Mesendoderm (in vitro differentiated cells): ENCODE measurements at regions not wholly inside any gene's neighbourhood (a gene's known extent, or its start where the extent isn't known, plus 50 kb on each side); places are given as distances from the start of the nearest gene placed in this dataset.

Experiments used
- DNase-seq: peaks from one replicate; pipeline ENCODE4 v3.0.0; 2013
- H2AK5ac ChIP-seq: 2 replicates; pipeline ENCODE4 v1.6.1; 2013; ENCODE audit warnings: low read length, inconsistent platforms
- H2BK120ac ChIP-seq: 2 replicates; pipeline ENCODE4 v1.6.1; 2013; ENCODE audit warnings: low read depth, mild to moderate bottlenecking, low read length, moderate library complexity, mixed read lengths
- H2BK15ac ChIP-seq: replicated peaks from 2 replicates; pipeline ENCODE4 v1.6.1; 2013; ENCODE audit warnings: low read depth, mild to moderate bottlenecking, moderate library complexity
- H2BK5ac ChIP-seq: 2 replicates; pipeline ENCODE4 v1.6.1; 2013; ENCODE audit warnings: low read length, inconsistent platforms
- H3K18ac ChIP-seq: 2 replicates; pipeline ENCODE4 v1.6.1; 2013; ENCODE audit warnings: mild to moderate bottlenecking, low read length, mixed read lengths
- H3K23ac ChIP-seq: one replicate; pipeline ENCODE4 v1.6.1; 2013; ENCODE audit warnings: low read length
- H3K27ac ChIP-seq: 2 replicates; pipeline ENCODE4 v1.5.1; 2013; ENCODE audit warnings: low read depth, mild to moderate bottlenecking, inconsistent platforms, low read length, moderate library complexity
- H3K27me3 ChIP-seq: 2 replicates; pipeline ENCODE4 v1.6.1; 2013; ENCODE audit warnings: low read length, control low read depth, mild to moderate bottlenecking, inconsistent platforms; ENCODE audit not compliant: insufficient read depth, poor library complexity
- H3K36me3 ChIP-seq: 2 replicates; pipeline ENCODE4 v1.6.1; 2013; ENCODE audit warnings: low read length, inconsistent platforms; ENCODE audit not compliant: control insufficient read depth, insufficient read depth
- H3K4ac ChIP-seq: one replicate; pipeline ENCODE4 v1.6.1; 2013; ENCODE audit warnings: low read depth, mild to moderate bottlenecking, low read length, moderate library complexity
- H3K4me1 ChIP-seq: 2 replicates; pipeline ENCODE4 v1.6.1; 2013; ENCODE audit warnings: low read depth, low read length, inconsistent platforms; ENCODE audit not compliant: control insufficient read depth
- H3K4me2 ChIP-seq: 2 replicates; pipeline ENCODE4 v1.6.1; 2013; ENCODE audit warnings: low read length
- H3K4me3 ChIP-seq: 2 replicates; pipeline ENCODE4 v1.5.1; 2013; ENCODE audit warnings: mild to moderate bottlenecking, low read length
- H3K56ac ChIP-seq: one replicate; pipeline ENCODE4 v1.6.1; 2013; ENCODE audit warnings: low read length
- H3K79me1 ChIP-seq: 2 replicates; pipeline ENCODE4 v1.6.1; 2013; ENCODE audit warnings: low read length, inconsistent platforms
- H3K79me2 ChIP-seq: 2 replicates; pipeline ENCODE4 v1.6.1; 2013; ENCODE audit warnings: mild to moderate bottlenecking, low read length; ENCODE audit not compliant: control insufficient read depth, insufficient read depth
- H3K9ac ChIP-seq: 2 replicates; pipeline ENCODE4 v1.6.1; 2013; ENCODE audit warnings: low read length, inconsistent platforms
- H4K5ac ChIP-seq: one replicate; pipeline ENCODE4 v1.6.1; 2013; ENCODE audit warnings: low read length
- H4K8ac ChIP-seq: one replicate; pipeline ENCODE4 v1.6.1; 2013; ENCODE audit warnings: low read depth, mild to moderate bottlenecking, control low read depth, low read length, moderate library complexity
- WGBS: extraction: QIAGEN DNeasy Blood & Tissue Kit; methylation state at CpG from one replicate; pipeline ENCODE4 v1.1.7; 2013; ENCODE audit warnings: low lambda C conversion rate, missing lambda C conversion rate; ENCODE audit not compliant: insufficient coverage; ENCODE audit errors: extremely low coverage; 5-methylcytosine and 5-hydroxymethylcytosine counted together

GRCh38 chr11:93967258-93967657, 53.9 kb upstream of the HEPHL1 start:
- Histone ChIP-seq H4K5ac (no peak overlapping the region), H3K4me1 (no peaks in the 10 kb centered on the region), H3K4me3 (no peak overlapping the region), H3K9ac (no peak overlapping the region), H3K23ac (no peak overlapping the region), H3K18ac (no peak overlapping the region), H2BK5ac (no peak overlapping the region), H4K8ac (no peak overlapping the region), H2AK5ac (no peak overlapping the region), H3K56ac (no peak overlapping the region), H3K4me2 (no peak overlapping the region), H3K36me3 (no peaks in the 10 kb centered on the region), H2BK15ac (no peak overlapping the region), H3K79me2 (no peaks in the 10 kb centered on the region), H3K27me3 (no peaks in the 10 kb centered on the region), H3K79me1 (no peaks in the 10 kb centered on the region), H3K4ac (no peak overlapping the region), H3K27ac (no peak overlapping the region), H2BK120ac (no peak overlapping the region)
- no peak for DNase-seq
- WGBS = no CpG with 5 or more reads among the region's 4 CpGs

- Histone ChIP-seq H3K23ac (no peak overlapping the region), H2BK15ac (no peak overlapping the region), H4K5ac (no peak overlapping the region), H3K4me1 (no peaks in the 10 kb centered on the region), H3K79me1 (no peaks in the 10 kb centered on the region), H3K36me3 (no peaks in the 10 kb centered on the region), H3K79me2 (no peaks in the 10 kb centered on the region), H2AK5ac (no peak overlapping the region), H3K4me2 (no peak overlapping the region), H3K4me3 (no peak overlapping the region), H3K4ac (no peak overlapping the region), H3K9ac (no peak overlapping the region), H3K56ac (no peak overlapping the region), H4K8ac (no peak overlapping the region), H3K27me3 (no peaks in the 10 kb centered on the region), H2BK5ac (no peak overlapping the region), H2BK120ac (no peak overlapping the region), H3K18ac (no peak overlapping the region), H3K27ac (no peak overlapping the region)
- no CpG with 5 or more reads among the region's 5 CpGs for WGBS
- DNase-seq = no peak
These were observed 53.2 kb upstream of the HEPHL1 start for GRCh38 chr11:93967944-93968343.

GRCh38 chr11:93969925-93970922, 50.9 kb upstream of the HEPHL1 start:
- Histone ChIP-seq H2BK5ac (no peak overlapping the region), H3K9ac (no peak overlapping the region)

More at GRCh38 chr11:93969925-93970922, 50.9 kb upstream of the HEPHL1 start:
- no peak overlapping the region for H3K27ac ChIP-seq
- no peak overlapping the region for H3K56ac ChIP-seq
- no peak overlapping the region for H4K8ac ChIP-seq
- H3K18ac ChIP-seq = no peak overlapping the region
- no peak overlapping the region for H2AK5ac ChIP-seq
- H4K5ac ChIP-seq = no peak overlapping the region
- no peak overlapping the region for H3K4me3 ChIP-seq
- H3K4me2 ChIP-seq = no peak overlapping the region
- H2BK15ac ChIP-seq = no peak overlapping the region
- H3K4ac ChIP-seq = no peak overlapping the region
- no peak overlapping the region for H2BK120ac ChIP-seq
- H3K79me2 ChIP-seq = no peaks in the 10 kb centered on the region
- H3K79me1 ChIP-seq = no peaks in the 10 kb centered on the region
- no peak for DNase-seq
- H3K23ac ChIP-seq = no peak overlapping the region
- no peaks in the 10 kb centered on the region for H3K36me3 ChIP-seq
- no peaks in the 10 kb centered on the region for H3K27me3 ChIP-seq
- H3K4me1 ChIP-seq = no peaks in the 10 kb centered on the region
- WGBS = no CpG with 5 or more reads among the region's 10 CpGs
